ENCODE measurements at regions not wholly inside any gene's neighbourhood (a gene's known extent, or its start where the extent isn't known, plus 50 kb on each side); places are given as distances from the start of the nearest gene placed in this dataset.

GRCh38 chr9:107730666-107731065, 241.1 kb upstream of the KLF4 start:
- no peak overlapping the region for H3K4me3 ChIP-seq (IDR thresholded peaks at IDR 0.05; ENCODE audit: insufficient read depth, low read depth, low read length)
- no peak overlapping the region for H3K9ac ChIP-seq
- H3K79me2 ChIP-seq (ENCODE audit: insufficient read depth, low read depth) = no peaks in the 10 kb centered on the region
- H3K27ac ChIP-seq = no peak overlapping the region
- H2AFZ ChIP-seq (ENCODE audit: low read depth) = no peak overlapping the region
- H3K36me3 ChIP-seq (ENCODE audit: insufficient read depth) = no peaks in the 10 kb centered on the region
- TF ChIP-seq, protein P1, sequence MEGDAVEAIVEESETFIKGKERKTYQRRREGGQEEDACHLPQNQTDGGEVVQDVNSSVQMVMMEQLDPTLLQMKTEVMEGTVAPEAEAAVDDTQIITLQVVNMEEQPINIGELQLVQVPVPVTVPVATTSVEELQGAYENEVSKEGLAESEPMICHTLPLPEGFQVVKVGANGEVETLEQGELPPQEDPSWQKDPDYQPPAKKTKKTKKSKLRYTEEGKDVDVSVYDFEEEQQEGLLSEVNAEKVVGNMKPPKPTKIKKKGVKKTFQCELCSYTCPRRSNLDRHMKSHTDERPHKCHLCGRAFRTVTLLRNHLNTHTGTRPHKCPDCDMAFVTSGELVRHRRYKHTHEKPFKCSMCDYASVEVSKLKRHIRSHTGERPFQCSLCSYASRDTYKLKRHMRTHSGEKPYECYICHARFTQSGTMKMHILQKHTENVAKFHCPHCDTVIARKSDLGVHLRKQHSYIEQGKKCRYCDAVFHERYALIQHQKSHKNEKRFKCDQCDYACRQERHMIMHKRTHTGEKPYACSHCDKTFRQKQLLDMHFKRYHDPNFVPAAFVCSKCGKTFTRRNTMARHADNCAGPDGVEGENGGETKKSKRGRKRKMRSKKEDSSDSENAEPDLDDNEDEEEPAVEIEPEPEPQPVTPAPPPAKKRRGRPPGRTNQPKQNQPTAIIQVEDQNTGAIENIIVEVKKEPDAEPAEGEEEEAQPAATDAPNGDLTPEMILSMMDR (conservative IDR thresholded peaks at IDR 0.05; ENCODE audit: low read depth, low read length) = no peak
- no peak overlapping the region for H3K4me2 ChIP-seq
- no peaks in the 10 kb centered on the region for H3K4me1 ChIP-seq (ENCODE audit: low read depth, poor library complexity, severe bottlenecking)
- no peaks in the 10 kb centered on the region for H4K20me1 ChIP-seq (ENCODE audit: insufficient read depth)
- H3K27me3 ChIP-seq (ENCODE audit: insufficient read depth, low read depth) = no peaks in the 10 kb centered on the region

DNA sequence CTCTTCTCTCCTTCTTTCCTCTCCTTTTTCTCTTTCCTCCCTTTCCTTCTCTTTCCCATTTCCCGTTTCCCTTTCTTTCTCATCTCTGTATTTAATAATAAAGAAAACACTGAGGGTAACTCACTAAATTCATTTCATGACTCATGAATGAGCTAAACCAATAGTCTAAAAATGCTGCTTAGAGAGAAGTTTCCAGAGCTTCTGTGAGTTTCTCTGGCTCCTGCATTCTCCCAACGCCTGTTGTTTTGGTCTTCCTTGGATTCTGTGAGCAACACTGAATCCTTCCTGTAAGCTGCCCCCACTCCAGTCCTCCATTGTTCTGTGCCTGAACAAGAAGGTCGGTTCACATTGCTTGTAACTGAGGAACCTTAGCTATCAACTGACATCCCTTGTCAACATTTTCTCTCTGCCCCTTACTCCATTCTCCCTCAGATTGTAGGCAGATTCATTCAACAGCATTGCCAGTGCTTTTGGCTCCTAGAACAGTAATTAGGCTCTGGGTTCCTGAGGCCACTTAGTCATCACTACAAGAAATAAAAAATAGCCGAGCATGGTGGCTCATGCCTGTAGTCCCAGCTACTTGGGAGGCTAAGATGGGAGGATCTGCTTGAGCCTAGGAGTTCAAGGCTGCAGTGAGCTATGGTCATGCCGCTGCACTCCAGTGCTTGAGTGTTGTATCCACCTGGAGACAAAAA, 237.7 kb upstream of the KLF4 start:
- H3K27ac ChIP-seq = no peak overlapping the region
- no peak overlapping the region for H3K9ac ChIP-seq
- no peaks in the 10 kb centered on the region for H3K79me2 ChIP-seq (ENCODE audit: insufficient read depth, low read depth)
- no peak overlapping the region for H3K4me3 ChIP-seq (IDR thresholded peaks at IDR 0.05; ENCODE audit: insufficient read depth, low read depth, low read length)
- no peak overlapping the region for H3K4me2 ChIP-seq
- H3K4me1 ChIP-seq (ENCODE audit: low read depth, poor library complexity, severe bottlenecking) = no peaks in the 10 kb centered on the region
- H3K27me3 ChIP-seq (ENCODE audit: insufficient read depth, low read depth) = no peaks in the 10 kb centered on the region
- no peaks in the 10 kb centered on the region for H3K36me3 ChIP-seq (ENCODE audit: insufficient read depth)
- H4K20me1 ChIP-seq (ENCODE audit: insufficient read depth) = no peaks in the 10 kb centered on the region
- TF ChIP-seq, protein P1 (conservative IDR thresholded peaks at IDR 0.05; ENCODE audit: low read depth, low read length) = no peak
- H2AFZ ChIP-seq (ENCODE audit: low read depth) = no peak overlapping the region

GRCh38 chr9:107723015-107723414, 233.4 kb upstream of the KLF4 start:
- no peaks in the 10 kb centered on the region for H3K36me3 ChIP-seq (ENCODE audit: insufficient read depth)
- no peak overlapping the region for H3K9ac ChIP-seq
- no peak overlapping the region for H3K4me2 ChIP-seq
- H4K20me1 ChIP-seq (ENCODE audit: insufficient read depth) = no peaks in the 10 kb centered on the region
- H3K79me2 ChIP-seq (ENCODE audit: insufficient read depth, low read depth) = no peaks in the 10 kb centered on the region
- TF ChIP-seq, protein P1 (conservative IDR thresholded peaks at IDR 0.05; ENCODE audit: low read depth, low read length) = no peak
- no peaks in the 10 kb centered on the region for H3K27me3 ChIP-seq (ENCODE audit: insufficient read depth, low read depth)
- H2AFZ ChIP-seq (ENCODE audit: low read depth) = no peak overlapping the region
- no peak overlapping the region for H3K4me3 ChIP-seq (IDR thresholded peaks at IDR 0.05; ENCODE audit: insufficient read depth, low read depth, low read length)
- no peaks in the 10 kb centered on the region for H3K4me1 ChIP-seq (ENCODE audit: low read depth, poor library complexity, severe bottlenecking)
- H3K27ac ChIP-seq = no peak overlapping the region

DNA sequence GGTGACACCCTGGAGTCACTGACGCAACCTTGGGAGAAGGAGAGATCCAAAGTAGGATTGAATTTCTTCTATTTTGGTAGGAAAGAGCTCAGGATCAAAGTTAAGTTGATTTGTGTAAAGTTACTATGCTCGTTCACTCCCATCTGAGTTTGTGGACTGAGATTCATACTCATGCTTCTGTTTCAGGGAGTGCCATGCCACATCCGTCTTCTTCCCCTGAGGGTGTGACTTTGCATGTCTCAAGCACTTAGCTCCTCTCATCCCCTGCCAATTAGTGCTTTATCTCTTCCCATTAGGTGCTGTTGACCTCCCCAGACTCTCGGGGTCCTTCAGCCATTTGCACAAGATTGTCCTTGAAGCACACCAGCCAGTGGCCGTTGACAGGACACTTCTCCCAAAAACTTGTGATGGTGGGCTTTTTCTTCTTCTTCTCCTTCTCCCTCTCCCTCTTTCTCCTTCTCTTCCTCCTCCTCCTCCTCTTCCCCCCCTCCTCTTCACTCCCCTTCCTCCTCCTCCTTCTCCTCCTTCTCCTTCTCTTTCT, 232.2 kb upstream of the KLF4 start:
- H2AFZ ChIP-seq (ENCODE audit: low read depth) = no peak overlapping the region
- TF ChIP-seq, protein P1 (conservative IDR thresholded peaks at IDR 0.05; ENCODE audit: low read depth, low read length) = no peak
- H3K27ac ChIP-seq = no peak overlapping the region
- no peaks in the 10 kb centered on the region for H4K20me1 ChIP-seq (ENCODE audit: insufficient read depth)
- H3K4me2 ChIP-seq = no peak overlapping the region
- no peak overlapping the region for H3K4me3 ChIP-seq (IDR thresholded peaks at IDR 0.05; ENCODE audit: insufficient read depth, low read depth, low read length)
- no peaks in the 10 kb centered on the region for H3K27me3 ChIP-seq (ENCODE audit: insufficient read depth, low read depth)
- no peaks in the 10 kb centered on the region for H3K79me2 ChIP-seq (ENCODE audit: insufficient read depth, low read depth)
- H3K9ac ChIP-seq = no peak overlapping the region
- no peaks in the 10 kb centered on the region for H3K36me3 ChIP-seq (ENCODE audit: insufficient read depth)
- no peaks in the 10 kb centered on the region for H3K4me1 ChIP-seq (ENCODE audit: low read depth, poor library complexity, severe bottlenecking)

Measured in KMS-11 (cell line).